DMS153 treated with DMSO at 0.1 percent for 48 hours (cell line): ENCODE measurements at regions not wholly inside any gene's neighbourhood (a gene's known extent, or its start where the extent isn't known, plus 50 kb on each side); places are given as distances from the start of the nearest gene placed in this dataset.

Experiments used
- DNase-seq: peaks from one replicate; lab custom pipeline; 2025; ENCODE audit not compliant: unreplicated experiment; lab: John Stamatoyannopoulos, UW

DNA sequence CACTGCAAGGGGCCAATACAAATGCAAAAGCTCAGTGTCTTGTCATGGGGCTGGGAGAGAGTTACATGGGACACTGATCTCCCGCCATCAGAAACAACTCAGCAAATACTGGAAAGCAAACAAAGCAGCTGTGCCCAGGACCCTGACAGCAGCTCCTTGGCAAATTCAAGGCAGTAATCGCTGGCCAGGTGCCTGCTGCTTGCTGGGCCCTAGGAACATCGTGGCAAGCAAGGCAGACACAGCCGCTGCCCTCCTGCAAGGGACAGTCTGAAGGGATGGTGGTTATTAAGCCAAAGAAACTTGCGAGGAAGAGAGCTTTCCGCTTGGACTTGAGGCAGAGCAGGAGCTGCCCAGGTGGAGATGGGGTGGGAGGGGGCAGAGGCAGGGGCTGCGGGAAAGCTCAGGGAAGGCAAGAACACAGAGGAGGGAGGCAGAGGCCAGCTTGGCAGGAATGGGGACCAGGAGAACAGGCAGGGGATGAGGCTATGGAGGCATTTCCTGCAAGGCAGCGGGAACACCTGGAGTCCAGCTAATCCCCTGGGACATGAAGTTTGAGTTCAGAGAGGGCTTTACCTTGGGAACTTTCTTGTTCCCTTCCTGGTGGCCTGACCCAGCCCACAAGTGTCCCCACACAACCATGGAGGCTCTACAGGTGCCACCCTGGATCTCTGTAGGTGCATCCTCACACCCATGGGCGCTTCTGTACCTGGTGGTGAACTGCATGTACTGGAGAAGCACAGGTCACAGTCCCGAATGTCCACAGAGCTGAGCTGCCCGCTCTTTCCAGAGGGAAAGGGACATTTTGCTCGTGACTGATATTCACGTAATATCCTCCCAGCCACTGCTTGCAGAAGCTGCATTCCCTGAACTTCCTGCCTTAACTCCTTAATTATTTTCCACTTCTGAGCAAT, 78.7 kb upstream of the ATP2B2 start:
- DNase-seq, result no peak

- no peak for DNase-seq
These were observed 80.6 kb upstream of the ATP2B2 start for GRCh38 chr3:10585945-10586344.

DNA sequence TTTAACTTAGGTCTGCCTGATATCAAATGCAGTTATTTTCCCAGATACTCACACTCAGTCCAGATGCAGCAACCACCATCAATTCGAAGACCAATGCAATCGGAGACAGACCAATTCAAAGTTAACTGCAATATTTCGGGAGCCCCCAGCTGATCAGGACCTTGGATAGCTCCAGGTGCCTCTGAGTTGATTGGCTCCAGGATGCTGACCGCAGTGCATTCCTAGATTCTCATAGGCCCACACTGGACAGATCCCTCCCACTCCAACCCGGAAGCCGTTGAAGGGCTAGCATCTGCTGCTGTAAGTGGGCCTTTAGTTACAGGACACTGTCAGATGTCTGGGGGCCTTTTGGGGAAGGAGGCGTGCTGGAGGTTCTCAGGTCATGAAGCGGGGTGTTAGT, 89.5 kb upstream of the ATP2B2 start:
- DNase-seq, result no peak

- DNase-seq, result no peak
These were observed 91.5 kb upstream of the ATP2B2 start for GRCh38 chr3:10596746-10597448.

DNA sequence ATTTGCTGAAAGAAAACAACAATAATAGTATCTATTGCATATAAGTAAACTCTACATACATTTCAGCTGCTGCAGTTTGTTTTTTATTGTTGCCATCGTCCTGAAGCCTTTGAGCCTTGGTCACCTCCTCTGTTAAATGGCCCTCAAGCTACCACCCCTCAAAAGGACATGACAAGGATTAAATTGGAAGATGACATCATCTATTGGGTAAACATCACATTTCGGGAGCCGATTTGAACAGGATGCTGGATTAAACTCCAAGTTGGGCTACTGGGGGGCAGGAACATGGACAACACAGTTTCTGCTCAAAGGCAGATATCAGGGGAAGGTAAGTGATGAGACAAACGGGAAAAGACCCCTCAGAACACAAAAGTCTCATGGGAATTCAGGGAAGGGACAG, 92.3 kb upstream of the ATP2B2 start:
- DNase-seq, result no peak

DNA sequence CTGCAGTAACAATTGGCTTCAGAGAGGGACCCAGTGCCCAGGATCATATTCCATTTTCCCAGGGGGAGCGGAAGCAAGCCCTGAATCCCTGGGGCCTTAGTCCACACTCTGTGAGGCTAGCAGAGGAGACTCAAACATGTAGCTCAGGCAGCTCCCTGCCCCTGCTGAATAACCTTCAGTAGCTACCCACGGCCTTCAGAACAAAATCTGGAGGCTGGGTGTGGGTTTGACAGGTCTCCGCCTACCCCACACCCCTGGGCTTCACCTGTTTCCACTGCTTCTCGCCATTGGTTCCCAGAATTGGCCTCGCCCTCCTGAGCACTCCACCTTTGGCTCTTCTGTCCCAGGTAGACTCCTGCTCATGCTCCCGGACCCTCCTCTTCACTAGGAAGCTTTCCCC, 93.6 kb upstream of the ATP2B2 start:
- DNase-seq, result no peak

DNA sequence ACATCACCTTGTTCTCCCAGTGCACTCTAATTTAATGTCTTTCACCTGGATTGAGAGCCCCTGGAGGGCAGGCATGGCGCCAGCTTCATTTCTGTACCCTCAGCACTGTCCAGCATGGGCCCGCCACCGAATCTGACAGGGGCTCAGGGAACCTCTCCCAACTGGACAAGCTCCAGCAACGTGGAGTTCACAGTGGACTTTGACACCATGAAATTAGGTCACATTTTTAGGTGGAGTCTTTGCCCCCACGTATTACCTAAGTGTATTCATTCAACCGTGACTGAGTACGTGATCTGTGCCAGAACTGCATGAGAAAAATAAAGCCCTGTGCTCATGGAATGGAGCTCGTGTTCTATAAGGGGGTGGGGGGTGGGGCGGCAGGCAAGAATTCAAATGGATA, 94.1 kb upstream of the ATP2B2 start:
- no peak for DNase-seq

GRCh38 chr3:10600296-10600714, 94.9 kb upstream of the ATP2B2 start:
- DNase-seq, result no peak

DNA sequence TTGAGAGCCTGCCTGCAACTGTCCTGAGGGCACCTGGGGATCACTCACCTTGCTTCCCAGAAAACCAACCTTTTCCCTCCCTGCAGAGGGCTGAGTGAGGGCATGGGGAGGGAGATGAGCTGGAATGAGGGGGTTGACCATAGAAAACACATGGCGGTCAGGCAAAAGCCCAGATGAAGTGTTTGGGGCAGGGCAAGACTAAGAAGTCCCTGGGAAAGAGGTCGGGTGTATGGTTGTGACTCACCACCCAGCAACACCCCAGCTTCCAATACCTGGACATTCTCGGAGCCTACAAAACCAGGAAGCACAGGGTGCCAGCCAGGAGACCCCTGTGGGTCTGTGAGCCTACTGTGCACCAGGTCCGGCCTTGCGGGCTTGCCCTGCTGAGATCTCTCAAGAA, 95.3 kb upstream of the ATP2B2 start:
- DNase-seq, result no peak

DNA sequence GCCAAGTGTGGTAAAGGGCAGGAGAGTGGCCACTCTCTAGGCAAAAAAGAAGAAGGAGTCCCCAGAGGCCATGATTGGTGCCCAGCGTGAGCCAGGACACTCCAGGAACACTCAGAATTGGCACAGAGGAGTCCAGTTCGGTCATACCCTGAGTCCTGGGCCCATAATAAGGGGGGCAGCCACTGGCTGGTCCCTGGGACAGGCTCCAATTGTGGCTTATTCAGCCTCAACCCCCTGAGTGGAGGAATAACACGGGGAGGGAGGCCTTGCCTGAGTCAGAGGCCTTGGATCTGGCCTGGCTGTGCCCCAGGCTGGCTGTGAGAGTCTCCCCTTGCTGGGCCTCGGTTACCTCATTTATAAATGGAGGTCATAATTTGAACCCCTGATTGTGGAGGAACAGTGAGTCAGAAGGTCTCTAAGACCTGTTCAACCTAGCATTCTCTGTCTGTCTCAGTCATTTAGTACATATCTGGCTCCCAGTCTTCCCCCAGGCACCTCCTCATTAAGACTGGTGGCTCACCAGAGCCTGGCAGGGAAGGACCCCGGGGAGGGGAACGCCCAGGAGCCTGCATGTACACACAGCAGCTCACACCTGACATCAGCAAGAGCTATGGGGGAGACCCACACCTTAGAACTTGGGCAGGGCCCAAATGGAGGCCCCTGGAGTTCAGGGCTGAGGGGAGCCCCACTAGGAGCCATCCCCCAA, 95.9 kb upstream of the ATP2B2 start:
- DNase-seq, result no peak

DNA sequence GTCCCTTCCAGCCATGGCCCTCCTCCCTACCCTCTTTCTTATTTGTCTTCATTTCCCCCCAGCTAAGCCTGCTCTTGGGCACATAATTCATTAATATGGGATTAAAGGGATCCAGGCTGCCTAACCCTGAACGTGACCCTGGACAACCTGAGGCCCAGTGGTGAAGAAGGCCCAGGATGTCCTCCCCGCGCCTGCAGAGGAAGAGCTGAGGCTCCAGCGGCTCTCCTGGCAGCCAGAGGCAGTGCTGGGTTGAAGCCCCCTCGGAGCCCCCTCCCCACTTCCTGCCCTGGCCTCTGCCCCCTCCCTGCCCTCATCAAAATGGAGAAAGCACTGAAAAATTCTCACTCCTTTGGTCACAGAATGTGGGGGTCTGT, 96.5 kb upstream of the ATP2B2 start:
- no peak for DNase-seq

DNA sequence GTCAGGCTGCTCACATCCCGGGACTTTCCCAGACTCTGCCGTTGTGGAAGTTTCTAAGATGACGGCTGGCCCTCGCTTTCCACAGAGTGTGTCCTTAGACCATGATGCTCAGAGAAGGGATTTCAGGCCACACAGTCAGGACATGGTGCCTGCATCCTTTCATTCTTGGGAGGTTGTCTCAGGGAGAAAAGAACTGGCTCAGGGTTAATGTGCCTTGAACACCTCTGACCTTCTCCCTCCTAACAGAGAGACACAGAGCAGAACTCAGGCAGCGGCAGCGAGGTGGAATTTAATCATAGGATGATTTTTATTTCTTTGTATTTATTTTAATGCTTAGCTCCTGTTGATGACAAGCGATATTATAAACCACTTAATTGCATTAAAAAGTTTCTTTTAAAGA, 96.9 kb upstream of the ATP2B2 start:
- no peak for DNase-seq

DNA sequence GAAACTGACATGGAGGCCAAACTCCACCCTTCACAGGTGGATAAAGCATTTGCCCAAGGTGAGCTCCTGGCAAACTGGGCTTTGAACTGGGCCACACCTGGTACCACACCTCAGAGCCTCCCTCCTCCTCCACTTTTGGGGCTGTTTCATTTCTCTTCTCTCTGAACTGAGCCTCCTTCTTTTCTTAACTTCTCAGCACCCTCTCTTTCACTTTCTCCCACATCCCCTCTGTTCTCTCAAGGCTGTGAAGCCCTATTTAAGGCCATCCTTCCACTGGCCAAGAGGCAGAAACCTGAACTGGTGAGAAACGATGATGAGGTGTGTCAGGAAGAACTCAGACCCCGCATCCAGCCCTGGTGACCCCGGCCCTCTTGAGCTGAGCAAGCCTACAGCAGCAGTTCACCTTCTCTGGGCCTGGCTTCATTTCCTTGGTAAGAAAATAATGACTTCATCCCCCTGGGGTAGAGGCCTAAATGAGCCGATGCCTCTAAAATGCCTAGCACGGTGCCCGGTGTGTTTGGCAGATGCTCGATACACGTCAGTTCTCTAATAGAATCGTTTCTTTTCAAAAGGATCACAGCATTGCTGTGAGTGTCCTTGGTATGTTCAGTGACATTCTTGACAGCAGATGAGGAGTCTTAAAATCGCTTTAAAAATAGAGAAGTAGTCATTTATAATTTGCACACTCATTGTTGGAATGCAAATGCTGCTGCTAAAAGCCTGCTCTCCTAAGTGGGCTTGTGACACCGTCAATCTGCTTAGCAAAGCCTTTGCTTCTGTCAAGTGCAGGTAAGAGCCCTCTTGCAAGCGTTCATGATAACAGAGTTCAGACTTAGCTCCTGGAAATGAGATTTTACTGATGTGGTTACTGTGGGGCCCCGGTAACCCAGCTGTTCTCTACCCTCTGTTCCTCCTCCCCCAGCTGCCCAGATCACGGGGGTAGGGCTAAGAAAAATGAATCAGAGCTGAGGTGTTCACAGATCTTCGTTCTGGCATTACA, 97.7 kb upstream of the ATP2B2 start:
- no peak for DNase-seq

- DNase-seq, result no peak
These were observed 103.7 kb upstream of the ATP2B2 start for GRCh38 chr3:10609134-10609533.

DNA sequence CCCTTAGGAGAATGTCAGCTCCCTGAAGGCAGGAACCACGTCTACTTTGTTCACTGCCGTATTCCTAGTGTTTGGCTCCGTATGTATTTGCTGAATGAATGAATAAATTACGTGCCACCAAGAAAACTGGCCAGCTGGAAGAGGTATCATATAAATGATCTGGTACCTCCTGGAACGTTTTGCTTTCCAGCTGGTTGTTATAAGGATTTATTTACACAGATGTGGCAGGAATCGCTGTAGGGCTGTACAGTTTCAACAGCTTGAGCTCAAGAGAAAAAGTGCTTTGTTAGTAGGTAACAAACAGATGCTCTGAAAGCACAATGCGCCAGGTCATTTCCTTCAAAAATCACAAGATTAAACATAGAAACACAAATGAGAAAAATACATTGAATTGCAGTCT, 108.8 kb upstream of the ATP2B2 start:
- no peak for DNase-seq

DNA sequence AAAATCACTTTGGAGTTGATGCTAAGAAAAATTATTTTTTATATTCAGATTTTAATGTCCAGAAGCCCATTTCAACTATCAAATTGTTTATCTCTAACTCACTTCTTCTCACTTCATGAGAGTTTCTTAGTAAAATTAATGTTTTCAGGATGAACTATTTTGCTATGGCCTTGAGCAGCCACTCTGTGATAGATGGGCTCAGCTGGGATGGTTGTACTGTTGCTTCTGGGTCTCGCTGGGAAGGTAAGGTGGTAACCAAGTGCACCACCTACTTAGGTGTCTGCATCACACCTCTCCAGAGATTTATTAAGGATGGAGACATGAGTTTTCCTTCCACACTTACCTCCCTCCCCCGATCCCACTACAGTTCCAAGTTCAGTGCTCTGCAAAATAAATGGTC, 110.3 kb upstream of the ATP2B2 start:
- no peak for DNase-seq

GRCh38 chr3:10616321-10616720, 110.9 kb upstream of the ATP2B2 start:
- no peak for DNase-seq

DNA sequence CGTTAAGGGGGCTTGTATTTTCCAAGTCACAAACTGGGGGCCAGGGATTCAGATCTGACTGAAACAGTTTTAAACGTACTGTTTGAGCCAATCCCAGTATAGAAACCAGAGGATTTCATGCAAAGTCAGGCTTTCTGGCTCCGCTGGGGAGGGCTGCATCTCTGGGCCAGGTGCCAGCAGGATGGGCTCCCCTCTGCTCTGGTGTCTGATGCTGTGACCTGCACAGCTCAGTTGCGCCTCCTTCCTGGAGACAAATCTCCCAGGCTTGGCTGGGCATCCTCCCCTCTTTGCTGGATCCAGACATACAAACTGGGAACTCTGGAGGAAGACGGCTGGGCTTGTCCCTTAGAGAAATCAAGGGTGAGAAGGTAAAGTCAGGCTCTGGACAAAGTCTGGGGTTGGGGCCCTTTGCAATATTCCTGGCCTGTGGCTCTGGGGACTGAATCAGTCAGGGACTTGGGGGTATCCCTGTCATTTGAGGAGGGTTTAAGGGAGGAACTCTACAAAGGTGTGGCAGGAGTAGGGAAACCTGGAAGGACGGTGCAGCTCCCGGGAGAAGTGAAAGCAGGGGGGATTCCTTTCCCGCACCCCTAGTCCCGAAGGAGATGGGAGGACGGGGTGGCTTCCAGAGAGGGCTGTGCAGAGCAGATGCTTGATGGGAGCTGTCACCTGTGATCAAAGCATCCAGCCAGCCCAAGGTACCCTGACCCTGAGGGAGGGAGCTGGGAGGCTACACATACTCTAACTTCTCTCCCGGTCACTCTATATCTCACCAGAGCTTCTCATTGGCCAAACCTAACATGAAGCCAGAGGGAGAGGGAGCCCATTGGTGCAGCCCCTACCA, 114.8 kb upstream of the ATP2B2 start:
- no peak for DNase-seq

- no peak for DNase-seq
These were observed 115.4 kb upstream of the ATP2B2 start for GRCh38 chr3:10620833-10621082.
